ENCODE measurements at regions not wholly inside any gene's neighbourhood (a gene's known extent, or its start where the extent isn't known, plus 50 kb on each side); places are given as distances from the start of the nearest gene placed in this dataset.

GRCh38 chr22:44387486-44387885, 74.7 kb upstream of the SHISAL1 start:
- DNase-seq (ENCODE audit: low spot score) = no peak

- no peak for DNase-seq (ENCODE audit: low spot score)
Measured at GRCh38 chr22:44386386-44387035, 73.8 kb upstream of the SHISAL1 start.

GRCh38 chr22:44385781-44386180, 73.0 kb upstream of the SHISAL1 start:
- DNase-seq (ENCODE audit: low spot score) = no peak

- no peak for DNase-seq (ENCODE audit: low spot score)
Measured at GRCh38 chr22:44385296-44385610, 72.5 kb upstream of the SHISAL1 start.

- no peak for DNase-seq (ENCODE audit: low spot score)
Measured at GRCh38 chr22:44384563-44385295, 72.0 kb upstream of the SHISAL1 start.

- no peak for DNase-seq (ENCODE audit: low spot score)
Measured at GRCh38 chr22:44383652-44384562, 71.2 kb upstream of the SHISAL1 start.

GRCh38 chr22:44383064-44383575, 70.4 kb upstream of the SHISAL1 start:
- DNase-seq (ENCODE audit: low spot score) = no peak

- DNase-seq (ENCODE audit: low spot score) = no peak
Measured at GRCh38 chr22:44382116-44383038, 69.6 kb upstream of the SHISAL1 start.

- DNase-seq (ENCODE audit: low spot score) = no peak
Measured at GRCh38 chr22:44381761-44382115, 69.0 kb upstream of the SHISAL1 start.

- DNase-seq (ENCODE audit: low spot score) = no peak
Measured at GRCh38 chr22:44380756-44381486, 68.2 kb upstream of the SHISAL1 start.

- DNase-seq (ENCODE audit: low spot score) = no peak
Measured at GRCh38 chr22:44379817-44380755, 67.3 kb upstream of the SHISAL1 start.

- no peak for DNase-seq (ENCODE audit: low spot score)
Measured at GRCh38 chr22:44378380-44378779, 65.6 kb upstream of the SHISAL1 start.

GRCh38 chr22:44375451-44375850, 62.7 kb upstream of the SHISAL1 start:
- DNase-seq (ENCODE audit: low spot score) = no peak

GRCh38 chr22:44373234-44373633, 60.5 kb upstream of the SHISAL1 start:
- no peak for DNase-seq (ENCODE audit: low spot score)

GRCh38 chr22:44372611-44373010, 59.9 kb upstream of the SHISAL1 start:
- DNase-seq (ENCODE audit: low spot score) = no peak

- DNase-seq (ENCODE audit: low spot score) = no peak
Measured at GRCh38 chr22:44371741-44372525, 59.2 kb upstream of the SHISAL1 start.

GRCh38 chr22:44369916-44370801, 57.4 kb upstream of the SHISAL1 start:
- no peak for DNase-seq (ENCODE audit: low spot score)

- no peak for DNase-seq (ENCODE audit: low spot score)
Measured at GRCh38 chr22:44369293-44369661, 56.5 kb upstream of the SHISAL1 start.

Data from H4 (cell line).